ENCODE measurements at regions not wholly inside any gene's neighbourhood (a gene's known extent, or its start where the extent isn't known, plus 50 kb on each side); places are given as distances from the start of the nearest gene placed in this dataset.

DNA sequence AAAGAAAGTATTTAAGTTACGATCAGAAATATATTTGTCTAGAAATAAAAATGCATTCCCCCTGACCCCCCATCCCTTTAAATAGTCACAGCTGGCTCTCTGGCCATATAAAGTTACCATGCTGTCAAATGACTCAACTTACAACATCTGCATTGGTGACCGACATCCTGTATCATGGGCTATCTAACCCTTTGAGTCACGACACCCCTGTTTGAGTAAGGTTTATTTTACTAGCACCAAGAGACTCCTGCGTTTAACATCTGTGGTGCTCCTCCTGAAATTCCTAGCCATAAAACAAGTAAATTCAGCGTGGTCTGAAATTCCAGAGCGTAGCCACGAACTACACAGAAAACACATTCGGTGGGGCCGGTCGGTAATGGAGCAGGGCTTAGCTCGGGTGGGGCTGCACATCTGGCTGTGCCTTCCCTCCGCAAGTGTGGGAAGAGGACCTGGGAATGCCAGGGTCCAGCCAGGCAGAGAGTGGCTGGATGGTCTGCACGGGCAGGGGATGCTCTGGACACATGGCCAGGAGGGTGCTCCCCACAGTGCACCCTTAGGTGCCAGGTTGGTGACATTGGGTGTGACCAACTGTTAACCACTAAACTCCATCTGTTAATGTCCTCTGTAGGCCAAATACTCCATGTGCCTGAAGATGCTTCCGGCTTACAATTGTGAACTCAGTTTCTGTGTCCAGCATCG is 53.0 kb upstream of the CLDN14 start:
- no peak for DNase-seq

DNA sequence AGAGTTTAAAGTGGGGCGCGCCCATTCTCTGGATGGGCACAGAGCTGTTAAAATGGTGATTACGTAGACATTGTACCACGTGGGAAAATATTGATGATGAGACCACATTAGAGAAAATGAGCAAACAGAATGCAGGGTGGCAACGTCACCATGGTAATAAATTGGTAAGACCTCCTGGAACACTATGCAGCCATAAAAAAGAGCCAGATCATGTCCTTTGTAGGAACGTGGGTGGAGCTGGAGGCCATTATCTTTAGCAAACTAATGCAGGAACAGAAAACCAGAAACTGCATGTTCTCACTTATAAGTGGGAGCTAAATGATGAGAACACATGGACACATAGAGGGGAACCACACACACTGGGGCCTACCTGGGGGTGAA is 53.5 kb upstream of the CLDN14 start:
- no peak for DNase-seq

DNA sequence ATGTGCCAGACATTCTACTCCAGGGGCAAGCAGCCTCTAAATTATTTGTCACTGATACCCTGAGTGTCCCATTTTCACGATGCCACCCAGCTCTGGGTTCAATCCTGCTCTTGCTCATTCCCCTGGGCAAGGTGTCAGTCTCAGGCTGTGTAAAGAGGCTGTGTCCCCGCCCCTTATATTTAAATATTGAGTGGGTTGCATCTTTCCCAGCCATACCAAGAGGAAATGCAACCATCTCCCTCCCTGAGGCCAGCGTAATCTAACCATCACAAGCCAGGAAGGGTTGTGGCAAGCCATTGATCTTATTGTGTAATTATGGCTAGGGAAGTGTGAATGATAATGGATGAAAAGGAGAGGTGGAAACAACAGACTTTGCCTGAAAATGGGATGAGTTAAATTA is 54.7 kb upstream of the CLDN14 start:
- DNase-seq = no peak

DNA sequence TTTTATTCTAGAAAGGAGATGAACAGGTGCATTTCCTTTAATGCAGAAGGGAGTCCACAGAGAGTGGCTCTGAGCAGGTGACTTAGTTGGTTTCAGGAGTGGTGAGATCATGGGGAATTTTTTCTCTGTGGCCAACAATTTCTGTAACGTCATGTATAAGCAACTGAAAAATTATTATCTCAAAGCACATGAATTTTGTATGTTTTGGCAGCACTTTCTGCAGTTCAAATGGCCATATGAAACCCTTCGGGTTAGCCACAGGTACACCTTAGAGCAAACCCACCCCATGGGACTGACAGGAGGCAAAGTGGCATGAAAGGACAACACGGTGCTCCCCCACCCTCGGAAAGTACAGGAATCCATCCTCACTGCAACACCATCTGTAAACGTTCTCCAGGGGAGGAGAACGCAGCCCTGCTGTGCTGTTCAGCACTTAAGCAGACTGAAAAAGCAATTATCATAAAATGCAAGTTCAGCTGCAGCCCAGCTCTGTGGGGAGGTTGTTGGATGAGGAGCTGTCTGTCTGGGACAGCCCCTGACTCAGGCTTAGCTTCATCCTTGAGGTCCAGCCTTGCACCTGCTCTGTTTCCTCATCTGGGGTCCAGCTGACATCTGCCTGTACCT is 55.8 kb upstream of the CLDN14 start:
- DNase-seq = no peak

DNA sequence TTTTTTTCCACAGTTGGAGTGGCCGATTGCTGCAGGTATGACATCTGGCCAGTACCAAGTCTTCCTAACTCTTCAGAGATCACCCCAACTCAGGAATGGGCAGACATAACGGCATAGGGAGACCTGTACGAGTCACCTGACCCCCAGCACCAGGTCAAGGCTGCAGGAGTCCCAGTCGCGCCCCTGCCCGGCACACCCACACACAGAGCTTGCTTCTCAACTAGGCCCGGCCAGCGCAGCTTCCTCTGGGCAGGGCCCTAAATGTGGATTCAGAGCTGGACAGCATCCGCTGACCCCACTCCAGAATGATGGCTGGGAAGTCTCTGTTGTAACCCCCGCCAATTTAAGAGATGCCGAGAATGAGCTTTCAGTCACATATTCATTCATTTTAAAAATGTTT is 58.8 kb upstream of the CLDN14 start:
- DNase-seq = no peak

DNA sequence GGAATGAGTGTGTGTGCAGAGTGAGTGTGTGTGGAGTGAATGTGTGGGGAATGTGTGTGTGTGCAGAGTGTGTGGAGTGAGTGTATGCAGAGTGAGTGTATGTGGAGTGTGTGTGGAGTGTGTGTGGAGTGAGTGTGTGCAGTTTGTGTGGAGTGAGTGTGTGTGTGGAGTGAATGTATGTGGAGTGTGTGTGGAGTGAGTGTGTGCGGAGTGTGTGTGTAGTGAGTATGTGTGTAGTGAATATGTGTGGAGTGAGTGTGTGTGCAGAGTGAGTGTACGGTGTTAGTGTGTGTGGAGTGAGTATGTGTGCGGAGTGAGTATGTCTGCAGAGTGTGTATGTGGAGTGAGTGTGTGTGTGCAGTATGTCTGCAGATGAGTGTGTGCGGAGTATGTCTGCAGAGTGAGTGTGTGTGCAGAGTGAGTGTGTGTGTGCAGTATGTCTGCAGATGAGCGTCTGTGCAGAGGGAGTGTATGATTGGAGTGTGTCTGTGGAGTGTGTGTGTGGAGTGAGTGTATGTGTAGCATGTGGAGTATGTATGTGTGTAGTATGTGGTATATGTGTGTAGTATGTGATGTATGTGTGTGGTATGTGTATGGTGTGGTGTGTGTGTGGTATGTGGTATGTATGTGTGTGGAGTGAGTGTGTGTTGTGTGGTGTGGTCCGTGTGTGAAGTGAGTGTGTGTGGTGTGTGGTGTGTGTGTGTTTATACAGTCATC is 59.7 kb upstream of the CLDN14 start:
- DNase-seq = no peak

DNA sequence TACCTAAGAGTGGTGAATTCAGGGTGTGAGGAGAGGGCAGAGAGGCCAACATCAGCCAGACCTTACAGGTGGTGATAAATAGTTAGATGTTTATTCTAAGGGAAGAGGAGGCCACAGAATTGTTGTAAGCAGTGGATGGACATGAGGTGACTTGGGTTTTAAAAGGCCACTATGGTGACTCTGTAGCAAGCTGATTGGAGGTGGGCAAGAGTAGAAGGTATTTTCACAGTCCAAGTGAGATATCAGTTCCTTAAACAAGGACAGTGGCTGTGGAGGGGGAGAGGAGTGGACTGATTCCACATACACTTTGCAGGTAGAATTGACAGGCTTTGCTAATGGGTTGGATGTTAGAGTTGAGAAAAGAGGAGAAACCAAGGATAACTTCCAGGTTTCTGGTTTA is 60.8 kb upstream of the CLDN14 start:
- no peak for DNase-seq

DNA sequence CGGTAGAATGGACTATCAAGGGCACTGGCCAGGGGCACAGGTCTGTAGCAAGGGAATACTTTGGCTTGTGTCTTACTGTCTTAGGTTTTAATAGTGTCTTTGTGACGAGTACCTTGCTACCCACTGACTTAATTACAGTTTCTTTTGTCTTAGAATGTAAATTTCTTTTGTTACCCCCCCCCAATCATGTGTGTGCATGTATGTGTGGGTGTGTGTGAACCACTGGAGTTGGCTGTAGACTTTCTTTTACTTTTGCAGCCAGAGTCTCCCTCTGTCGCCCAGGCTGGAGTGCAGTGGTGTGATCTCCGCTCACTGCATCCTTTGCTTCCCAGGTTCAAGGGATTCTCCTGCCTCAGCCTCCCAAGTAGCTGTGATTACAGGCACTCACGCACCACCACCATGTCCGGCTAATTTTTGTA is 61.8 kb upstream of the CLDN14 start:
- no peak for DNase-seq

DNA sequence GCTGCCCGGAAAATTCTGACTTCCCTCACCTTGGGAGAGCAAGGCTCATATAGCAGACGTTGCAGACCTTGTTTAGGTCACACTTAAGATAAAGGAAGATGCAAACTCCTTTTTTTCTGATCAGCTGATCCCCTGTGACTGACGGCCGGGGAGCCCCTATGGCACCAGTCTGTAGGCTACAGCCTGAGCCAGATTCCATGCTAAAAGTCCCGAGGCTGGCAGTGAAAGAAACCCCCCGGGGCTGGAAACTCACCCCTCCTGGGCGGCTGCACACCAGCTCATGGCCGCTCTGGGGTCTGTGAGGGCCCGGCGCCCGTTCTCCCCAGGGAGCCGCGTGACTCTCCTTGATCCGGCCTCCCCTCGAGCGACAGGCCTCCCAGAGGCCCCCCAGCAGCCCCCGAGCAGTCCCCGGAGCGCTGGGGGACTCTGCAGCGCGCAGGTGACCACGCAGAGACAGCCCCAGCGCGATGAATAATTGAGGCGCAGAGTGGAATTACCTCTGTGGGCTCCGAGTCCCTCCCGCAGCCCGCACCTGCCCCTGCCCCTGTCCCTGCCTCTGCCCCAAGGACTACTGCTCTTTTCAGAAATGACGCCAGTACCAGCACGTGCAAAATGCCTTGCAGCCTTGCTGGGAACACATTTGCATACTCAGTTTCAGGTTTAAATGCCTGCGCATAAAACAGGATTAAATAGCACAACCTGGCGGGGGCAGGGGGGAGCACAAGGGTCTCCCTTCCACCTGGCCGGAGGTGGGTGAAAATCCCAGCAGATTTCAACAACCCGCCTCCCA is 62.6 kb upstream of the CLDN14 start:
- no peak for DNase-seq

DNA sequence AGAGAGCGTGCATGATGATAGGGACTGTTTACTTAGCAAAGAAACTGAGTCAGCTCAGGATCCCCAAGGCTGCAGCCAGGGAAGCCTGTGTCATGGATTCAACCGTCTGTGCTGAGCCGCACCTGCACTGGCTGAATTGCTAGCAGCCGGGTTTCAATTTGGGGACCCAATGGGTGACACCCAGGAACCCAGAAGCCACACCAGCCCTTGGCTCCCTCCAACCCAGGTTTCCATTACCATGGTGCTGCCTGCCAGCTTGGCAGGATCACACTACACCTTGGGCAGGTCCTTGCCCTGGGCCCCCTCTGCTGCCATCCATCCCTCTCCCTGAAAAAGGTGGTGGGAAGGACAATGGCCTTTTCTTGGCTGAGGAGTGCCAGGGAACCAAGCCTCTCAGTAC is 64.0 kb upstream of the CLDN14 start:
- no peak for DNase-seq

DNA sequence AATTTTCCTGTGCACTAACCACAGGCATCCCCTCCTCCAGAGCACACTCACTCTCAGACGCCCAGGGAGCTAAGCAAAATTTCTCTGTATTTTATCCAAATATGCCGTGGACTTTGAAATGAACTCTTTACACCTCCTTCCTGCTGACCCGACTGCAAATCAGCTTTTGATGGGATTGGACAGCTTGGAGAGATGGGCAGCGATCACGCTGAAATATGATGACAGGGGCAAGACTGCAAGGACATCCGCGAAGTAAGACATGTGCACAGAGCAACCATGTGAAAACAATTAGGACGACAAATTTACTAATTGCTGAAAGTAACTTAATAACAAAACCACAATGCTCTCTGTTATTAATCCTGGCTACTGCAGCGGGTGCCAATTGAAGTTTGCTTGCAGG is 64.6 kb upstream of the CLDN14 start:
- DNase-seq = no peak

DNA sequence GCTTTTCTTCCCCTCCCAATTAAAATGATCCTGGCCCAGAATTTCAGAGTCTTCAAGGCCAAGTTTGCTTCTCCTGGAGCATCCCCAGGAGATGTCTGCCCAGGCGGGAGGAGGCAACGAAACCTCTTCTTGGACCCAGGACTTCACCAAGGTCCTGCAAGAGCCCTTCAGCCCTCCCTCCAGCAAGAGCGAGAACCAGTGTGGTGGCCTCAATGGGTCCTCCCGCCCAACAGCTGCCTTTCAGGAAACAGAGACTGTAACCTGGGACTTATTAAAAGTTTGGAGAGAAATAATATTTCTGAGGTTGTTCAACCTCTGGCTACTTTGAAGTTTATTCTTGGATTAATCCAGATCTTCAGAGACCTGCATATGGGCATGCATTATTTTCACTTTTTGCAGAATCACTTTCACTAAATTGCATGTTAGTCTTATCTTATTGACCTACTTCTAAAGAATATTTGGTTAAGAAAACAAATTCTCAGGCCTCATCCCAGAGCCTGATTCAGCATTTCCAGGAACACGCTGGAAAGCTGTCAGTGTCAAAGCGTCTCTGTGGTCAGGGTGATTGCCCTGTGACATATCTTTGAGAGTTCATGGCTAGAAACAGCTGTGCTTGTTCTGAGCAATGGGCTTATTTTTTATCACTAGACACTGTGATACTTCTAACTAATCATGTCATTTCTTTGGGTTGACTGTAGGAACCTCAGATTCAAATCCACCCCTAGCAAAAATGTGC is 66.0 kb upstream of the CLDN14 start:
- no peak for DNase-seq

DNA sequence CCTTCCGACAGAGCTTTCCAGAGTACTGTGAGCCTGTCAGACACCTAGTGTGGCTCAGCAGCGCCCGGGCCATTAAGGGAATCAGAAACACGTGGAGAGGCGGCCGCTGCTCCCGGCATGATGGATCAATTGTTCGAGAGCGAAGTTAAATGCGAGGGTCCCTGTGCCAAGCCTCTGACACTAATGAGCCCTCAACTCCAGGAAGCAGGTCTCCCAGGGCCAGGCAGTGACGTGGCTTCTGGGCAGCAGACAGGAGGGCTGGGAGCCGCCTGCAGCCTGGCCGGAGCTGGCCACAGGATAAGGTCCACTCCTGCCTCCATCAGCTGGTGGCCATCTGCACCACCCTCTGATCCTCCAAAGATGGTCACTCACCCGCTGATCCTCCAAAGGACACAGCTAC is 67.5 kb upstream of the CLDN14 start:
- DNase-seq = no peak

DNA sequence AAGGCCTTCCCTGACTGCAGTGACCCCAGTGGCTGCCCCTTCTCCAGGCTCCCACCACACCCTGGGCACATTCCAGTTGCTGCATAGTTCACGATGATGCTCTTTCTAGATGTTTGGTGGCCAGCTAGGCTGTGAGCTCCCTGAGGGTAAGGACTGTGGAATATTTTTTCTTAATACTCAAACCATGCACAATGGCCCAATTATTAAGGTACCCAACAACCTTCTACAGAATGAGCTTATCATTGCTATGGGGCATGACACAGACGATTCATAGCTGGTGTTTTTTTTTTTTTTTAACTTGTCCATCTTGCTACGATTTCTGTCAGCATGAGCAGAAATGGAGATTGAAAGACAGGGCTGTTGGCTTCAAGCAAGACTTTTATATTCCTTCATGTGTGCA is 68.9 kb upstream of the CLDN14 start:
- DNase-seq = no peak

DNA sequence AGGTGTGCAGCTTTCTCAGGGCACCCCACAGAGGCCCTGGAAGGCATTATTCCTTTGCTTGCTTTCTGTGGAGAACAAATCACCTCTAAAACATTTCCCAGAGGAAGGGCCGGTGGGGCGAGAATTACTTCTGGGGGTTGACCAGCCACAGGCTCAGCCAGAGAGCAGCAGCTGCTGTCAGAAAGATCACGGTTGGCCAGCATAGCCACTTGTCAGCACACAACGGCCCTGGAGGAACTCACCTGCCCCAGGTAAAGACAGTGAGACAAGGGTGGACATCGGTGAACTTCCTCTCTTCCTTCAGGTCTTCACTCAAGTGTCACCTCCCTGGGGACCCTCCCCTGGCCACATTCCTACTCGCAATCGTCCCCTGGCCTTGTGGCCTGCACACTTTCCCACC is 69.5 kb upstream of the CLDN14 start:
- no peak for DNase-seq

DNA sequence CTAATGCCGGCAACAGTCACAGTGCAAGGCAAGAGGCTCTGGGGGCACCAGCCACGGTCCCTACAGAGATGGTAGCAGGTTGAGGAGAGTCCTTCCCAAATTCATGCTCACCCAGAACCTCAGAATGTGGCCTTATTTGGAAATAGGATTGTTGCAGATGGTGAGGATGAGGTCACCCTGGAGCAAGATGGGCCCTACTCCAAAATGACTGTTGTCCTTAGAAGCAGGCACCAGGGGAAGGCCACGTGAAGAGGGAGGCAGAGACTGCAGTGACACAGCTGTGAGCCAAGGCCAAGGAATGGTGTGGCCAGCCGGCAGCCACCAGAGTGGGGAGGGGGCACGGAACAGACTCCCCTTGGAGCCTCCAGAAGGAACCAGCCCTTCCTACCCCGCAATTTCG is 70.8 kb upstream of the CLDN14 start:
- no peak for DNase-seq

DNA sequence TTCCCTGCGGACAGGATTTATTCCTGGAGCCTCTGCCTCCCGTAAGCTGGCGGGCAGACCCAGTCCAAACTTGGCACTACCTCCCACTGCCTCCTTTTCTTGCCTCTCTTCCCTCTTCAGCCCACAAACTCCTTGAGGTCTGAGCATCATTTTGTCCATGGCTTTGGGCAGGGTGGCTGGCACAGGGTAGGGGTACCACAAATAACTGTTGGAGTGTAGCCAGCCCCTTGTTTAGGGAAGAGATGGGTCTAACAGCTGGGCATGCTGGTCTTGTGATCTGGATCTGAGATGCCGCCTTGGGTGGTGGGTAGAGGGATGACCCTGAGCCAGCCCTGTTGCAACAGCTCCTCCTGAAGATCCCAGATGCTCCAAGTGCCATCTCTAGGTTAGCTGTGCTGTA is 71.4 kb upstream of the CLDN14 start:
- no peak for DNase-seq

DNA sequence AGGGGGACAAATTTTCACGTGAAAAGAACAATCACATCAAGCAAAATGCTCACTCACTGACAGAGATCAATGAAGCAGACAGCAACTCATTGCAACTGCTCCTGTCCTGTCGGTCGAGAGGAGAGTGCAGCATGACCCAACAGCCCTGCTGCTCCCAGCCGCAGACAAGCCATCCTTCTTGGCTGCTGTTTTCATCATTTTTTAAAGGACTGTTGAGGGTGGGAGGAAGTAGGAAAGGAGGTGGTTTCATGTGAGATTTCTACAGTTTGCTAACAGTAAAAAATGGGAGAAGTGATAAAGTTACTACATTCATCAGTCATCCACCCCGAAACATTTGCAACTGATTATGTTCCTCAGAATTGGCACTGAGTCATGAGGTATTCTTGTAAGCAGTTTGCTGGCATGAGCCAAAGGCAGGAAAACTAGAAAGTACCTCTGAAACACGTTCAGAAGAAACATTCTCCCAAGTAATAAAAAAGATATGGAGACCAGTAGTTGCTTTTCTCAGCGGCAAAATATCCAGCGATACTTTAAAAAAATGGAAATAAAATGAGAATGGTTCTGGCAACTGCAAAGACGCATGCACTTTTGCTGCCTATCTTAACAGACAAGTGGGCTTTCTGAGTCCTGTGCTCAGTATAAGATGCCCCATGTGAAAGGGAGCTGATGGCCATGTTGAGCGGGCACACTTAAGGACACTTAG is 72.0 kb upstream of the CLDN14 start:
- DNase-seq = no peak

DNA sequence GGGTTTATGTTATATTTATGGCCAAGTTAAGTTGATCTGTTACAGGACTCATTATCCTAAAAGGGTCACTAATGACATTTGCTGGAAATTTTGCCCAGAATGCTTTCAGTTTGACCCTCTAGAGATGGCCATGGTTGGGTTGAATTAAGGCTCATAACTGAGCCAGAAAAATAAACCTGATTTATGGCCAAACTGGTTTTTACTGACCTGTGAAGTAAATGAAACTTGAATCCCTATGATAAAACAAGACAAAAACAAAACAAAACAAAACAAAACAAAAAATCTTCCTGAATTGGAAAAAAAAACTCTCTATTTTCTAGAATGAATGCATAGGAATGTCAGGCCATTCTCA is 72.5 kb upstream of the CLDN14 start:
- no peak for DNase-seq

DNA sequence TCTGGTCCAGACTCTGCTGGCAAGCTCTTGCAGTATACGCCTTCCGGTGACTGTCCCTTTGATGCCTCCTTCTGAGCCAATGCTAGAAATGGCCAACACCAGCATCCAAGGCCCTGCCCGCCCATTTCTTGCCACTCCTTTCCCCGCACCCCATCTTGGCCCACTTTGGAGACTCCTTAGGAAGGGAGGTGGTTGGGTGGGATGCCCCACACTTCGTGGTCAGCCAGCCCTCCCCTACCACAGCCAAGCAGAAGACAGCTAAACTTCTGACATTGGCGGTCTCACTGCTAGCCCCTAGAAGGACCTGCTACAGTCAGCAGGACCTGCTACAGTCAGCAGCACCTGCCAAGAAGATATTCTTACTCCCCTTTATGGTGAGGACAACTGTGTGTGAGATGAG is 73.5 kb upstream of the CLDN14 start:
- no peak for DNase-seq

DNA sequence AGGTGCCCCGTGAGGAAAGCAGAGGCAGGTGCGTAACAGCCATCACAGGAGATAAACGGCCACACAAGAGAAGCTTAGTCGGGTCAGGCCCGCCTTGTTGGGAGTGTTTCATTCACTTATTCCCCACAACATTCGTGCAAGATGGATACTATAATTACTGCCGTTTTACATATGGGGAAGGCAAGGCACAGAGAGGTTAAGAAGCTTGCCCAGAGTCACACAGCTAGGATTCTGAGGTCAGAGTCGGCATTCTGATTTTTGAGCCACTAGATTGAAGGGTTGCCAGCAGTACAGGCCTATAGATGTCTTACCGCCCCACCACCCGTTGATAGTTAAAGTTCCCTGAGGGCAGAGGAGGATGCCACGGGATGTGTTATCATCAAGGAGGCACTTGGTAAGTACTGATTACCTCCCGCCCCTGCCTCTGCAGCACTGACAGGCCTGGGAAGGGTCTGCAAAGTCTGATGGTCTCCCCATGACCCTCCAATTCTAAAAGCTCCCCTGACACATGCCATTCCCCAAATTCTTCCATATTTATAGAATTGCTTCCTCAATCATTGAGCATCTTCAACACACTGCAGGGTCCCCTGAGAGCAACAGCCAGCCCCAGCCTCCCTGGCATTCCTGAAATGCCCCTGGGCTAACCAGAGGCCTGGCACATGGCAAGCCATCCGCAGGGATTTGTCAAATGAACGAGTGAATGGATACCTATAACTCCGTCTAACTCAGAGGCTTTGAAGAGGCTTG is 74.7 kb upstream of the CLDN14 start:
- no peak for DNase-seq
